A549 (cell line): ENCODE measurements at regions not wholly inside any gene's neighbourhood (a gene's known extent, or its start where the extent isn't known, plus 50 kb on each side); places are given as distances from the start of the nearest gene placed in this dataset.

Experiments used
- ATAC-seq, 2 experiments: fragments of 200-7000 bp in 1 of 2; fragments of >200 bp in 1 of 2; cut with Nextera tagmentation in 1 of 2; cut with Tn5 transposase in 1 of 2; 3 replicates each; pipeline versions ENCODE4 v1.8.0 to v1.9.1; 2018 to 2020; ENCODE audit warnings: mild to moderate bottlenecking in 1 of 2, moderate library complexity in 1 of 2
- CTCF ChIA-PET: fragments of 300-600 bp; sonication (Branson Sonifier 250); formaldehyde crosslinking; extraction: SDS; loops from one replicate; lab custom pipeline; 2021; ENCODE audit warnings: antibody characterized with exemption, inconsistent platforms; lab: Yijun Ruan, JAX
- POLR2A ChIA-PET: fragments of 350-600 bp; formaldehyde crosslinking; extraction: SDS; loops from one replicate; lab custom pipeline; 2021; ENCODE audit warnings: antibody characterized with exemption, inconsistent platforms; lab: Yijun Ruan, JAX
- DNase-seq, 2 experiments: peaks; one replicate each; pipeline versions ENCODE4 v3.0.0 to v3.0.0-alpha.2; 2011 to 2016; ENCODE audit warnings: low read depth in 1 of 2, low spot score in 1 of 2
- FAIRE-seq: peaks from 2 replicates; lab custom pipeline; 2011; peaks lifted over from hg19 to GRCh38; lab: Jason Lieb, UNC
- H3K27ac ChIP-seq, 2 experiments: fragments of >200 bp; sonication (Bioruptor Twin); formaldehyde crosslinking; 3 replicates each; pipeline ENCODE4 v1.5.1; 2016 to 2017
- H3K4me1 ChIP-seq: fragments of >200 bp; sonication (Bioruptor Twin); formaldehyde crosslinking; 3 replicates; pipeline ENCODE4 v1.6.1; 2016
- H3K4me2 ChIP-seq: fragments of >200 bp; sonication (Bioruptor Twin); formaldehyde crosslinking; 3 replicates; pipeline ENCODE4 v1.6.1; 2016
- H3K4me3 ChIP-seq: fragments of >200 bp; sonication (Bioruptor Twin); formaldehyde crosslinking; 3 replicates; pipeline ENCODE4 v1.5.1; 2016
- H3K9me3 ChIP-seq: fragments of >200 bp; sonication (Bioruptor Twin); formaldehyde crosslinking; 3 replicates; pipeline ENCODE4 v1.6.1; 2016
- BCL3 ChIP-seq: fragments of >200 bp; sonication (Bioruptor Twin); formaldehyde crosslinking; IDR thresholded peaks from 3 replicates; pipeline ENCODE4 v1.6.1; 2016
- BHLHE40 ChIP-seq: IDR thresholded peaks from 2 replicates; pipeline ENCODE4 v1.6.1; 2012; ENCODE audit warnings: low read depth, low read length, inconsistent platforms
- CBX2 ChIP-seq: fragments of 200-600 bp; sonication (generic); IDR thresholded peaks from 2 replicates; pipeline ENCODE4 v1.6.1; 2016; ENCODE audit warnings: low read depth, mild to moderate bottlenecking, borderline replicate concordance
- CBX8 ChIP-seq: fragments of 200-600 bp; sonication (generic); IDR thresholded peaks from 2 replicates; pipeline ENCODE4 v1.6.1; 2016
- CEBPB ChIP-seq, 2 experiments: fragments of >200 bp in 1 of 2; sonication (Bioruptor Twin) in 1 of 2; formaldehyde crosslinking in 1 of 2; IDR thresholded peaks; 2 replicates each; pipeline ENCODE4 v1.6.1; 2012 to 2016
- CHD2 ChIP-seq: fragments of 150-350 bp; IDR thresholded peaks from 2 replicates; pipeline ENCODE4 v1.6.1; 2014; ENCODE audit warnings: low read length; ENCODE audit not compliant: partially characterized antibody
- CHD4 ChIP-seq: fragments of 200-600 bp; sonication (generic); IDR thresholded peaks from 2 replicates; pipeline ENCODE4 v1.6.1; 2016; ENCODE audit warnings: antibody characterized with exemption, mild to moderate bottlenecking, borderline replicate concordance
- EHMT2 ChIP-seq: fragments of 200-600 bp; sonication (generic); IDR thresholded peaks from 2 replicates; pipeline ENCODE4 v1.6.1; 2016; ENCODE audit warnings: antibody characterized with exemption, low read depth, mild to moderate bottlenecking, moderate library complexity
- ELK1 ChIP-seq: fragments of 150-350 bp; IDR thresholded peaks from 2 replicates; pipeline ENCODE4 v1.6.1; 2014; ENCODE audit warnings: low read depth, mild to moderate bottlenecking, low read length
- EP300 ChIP-seq, 2 experiments: fragments of >200 bp; sonication (Bioruptor Twin); formaldehyde crosslinking; IDR thresholded peaks; 2 replicates in 1 of 2; 3 replicates in 1 of 2; pipeline ENCODE4 v1.6.1; 2016 to 2017
- FOSL2 ChIP-seq, 2 experiments: fragments of 450-650 bp in 1 of 2; fragments of >200 bp in 1 of 2; sonication (Bioruptor Twin) in 1 of 2; formaldehyde crosslinking; IDR thresholded peaks; 2 replicates each; pipeline versions ENCODE4 v1.5.0 to v1.6.1; 2016 to 2020; ENCODE audit warnings: mild to moderate bottlenecking in 1 of 2, moderate library complexity in 1 of 2
- HOXB5 ChIP-seq: fragments of 250-450 bp; sonication (Bioruptor Pico); IDR thresholded peaks from 2 replicates; pipeline ENCODE4 v1.5.0; 2020; ENCODE audit warnings: mild to moderate bottlenecking, moderate library complexity
- KDM1A ChIP-seq: fragments of 200-600 bp; sonication (generic); IDR thresholded peaks from 2 replicates; pipeline ENCODE4 v1.6.1; 2016; ENCODE audit warnings: low read depth, mild to moderate bottlenecking
- MYC ChIP-seq: IDR thresholded peaks from 2 replicates; pipeline ENCODE4 v1.6.1; 2012; ENCODE audit warnings: mild to moderate bottlenecking, inconsistent platforms, low read length, improper control_type of control experiment, borderline replicate concordance
- NPAS2 ChIP-seq: fragments of 250-450 bp; sonication (Bioruptor Pico); IDR thresholded peaks from 2 replicates; pipeline ENCODE4 v1.8.0; 2022; ENCODE audit warnings: mild to moderate bottlenecking, moderate library complexity, borderline replicate concordance
- NR3C1 ChIP-seq: fragments of >200 bp; sonication (Bioruptor Twin); formaldehyde crosslinking; IDR thresholded peaks from 3 replicates; pipeline ENCODE4 v1.6.1; 2017
- RARB ChIP-seq: fragments of 250-450 bp; sonication (Bioruptor Pico); IDR thresholded peaks from 2 replicates; pipeline ENCODE4 v1.8.0; 2021; ENCODE audit warnings: mild to moderate bottlenecking, moderate library complexity
- RNF2 ChIP-seq: fragments of 200-600 bp; sonication (generic); IDR thresholded peaks from 2 replicates; pipeline ENCODE4 v1.6.1; 2016; ENCODE audit warnings: low read depth, mild to moderate bottlenecking, antibody characterized with exemption, moderate library complexity, borderline replicate concordance
- SREBF2 ChIP-seq: fragments of 450-650 bp; IDR thresholded peaks from 2 replicates; pipeline ENCODE4 v1.6.1; 2014; ENCODE audit warnings: mild to moderate bottlenecking, moderate library complexity
- USF2 ChIP-seq: fragments of 450-650 bp; IDR thresholded peaks from 2 replicates; pipeline ENCODE4 v1.6.1; 2014; ENCODE audit warnings: antibody characterized with exemption
- WGBS: methylation state at CpG from one replicate; pipeline ENCODE4 v1.1.6; 2017; ENCODE audit errors: missing lambda C conversion rate; 5-methylcytosine and 5-hydroxymethylcytosine counted together
- TF ChIP-seq, protein P1 (sequence below): fragments of 200-600 bp; sonication (generic); IDR thresholded peaks from 2 replicates; pipeline ENCODE4 v1.6.1; 2016; ENCODE audit warnings: antibody characterized with exemption, mild to moderate bottlenecking, moderate library complexity

DNA sequence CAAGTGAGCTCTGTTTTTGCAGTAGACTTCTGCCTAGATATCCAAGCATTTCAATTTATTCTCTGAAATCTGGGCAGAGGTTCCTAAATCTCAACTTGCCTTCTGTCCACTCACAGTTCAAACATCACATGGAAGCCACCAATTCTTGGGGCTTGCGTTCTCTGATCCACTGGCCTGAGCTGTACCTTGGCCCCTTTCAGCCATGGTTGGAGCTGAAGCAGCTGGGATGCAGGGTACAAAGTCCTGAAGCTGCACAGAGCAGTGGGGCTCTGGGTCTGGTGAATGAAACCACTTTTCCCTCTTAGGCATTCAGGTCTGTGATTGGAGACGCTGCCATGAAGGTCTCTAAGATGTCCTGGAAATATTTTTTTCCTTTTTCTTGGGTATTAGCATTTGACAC is 137.6 kb upstream of the KDM5D start (continued):
- TF ChIP-seq ELK1 = no peak
- TF ChIP-seq RNF2 = no peak
- TF ChIP-seq CBX8 = no peak
- TF ChIP-seq EP300 (IDR thresholded peaks at IDR 0.05) = no peak

DNA sequence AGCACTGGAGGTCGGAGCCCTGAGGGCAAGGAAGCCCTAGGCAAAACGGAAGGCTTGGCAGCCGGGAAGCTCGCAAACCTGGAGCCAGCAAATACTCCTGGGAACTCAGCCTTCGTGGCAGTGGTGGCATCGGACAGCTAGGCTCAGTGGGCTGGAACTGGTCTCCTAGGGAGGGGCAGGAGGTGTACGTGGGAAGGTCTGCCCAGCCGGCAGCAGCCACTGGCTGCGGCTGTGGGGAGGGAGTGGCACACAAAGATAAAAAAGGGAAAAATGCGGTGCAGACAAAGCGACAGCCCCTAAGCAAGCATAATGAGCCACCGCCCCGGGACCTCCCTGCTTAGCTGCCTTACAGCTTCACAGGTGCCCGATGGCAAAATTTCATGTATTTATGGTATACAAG is 125.2 kb upstream of the KDM5D start:
- ATAC-seq = no peak
- ChIA-PET CTCF (no interaction called here), POLR2A (no interaction called here)
- Histone ChIP-seq H3K4me2 (0 out of 3 replicates have a peak overlapping the region, but pooled peaks have one; percentile 17), H3K4me3 (no peak overlapping the region), H3K4me1 (no peaks in the 10 kb centered on the region), H3K27ac (no peak overlapping the region), H3K9me3 (no peaks in the 10 kb centered on the region)
- no peak for FAIRE-seq
- DNase-seq = no peak
- TF ChIP-seq BHLHE40 (no peak), HOXB5 (CRISPR knock-in tag) (no peak), CBX2 (no peak), CHD4 (no peak), CHD2 (no peak), CEBPB (IDR thresholded peaks at IDR 0.05) (no peak), SREBF2 (no peak), NPAS2 (CRISPR knock-in tag) (no peak), MYC (no peak), KDM1A (no peak), RARB (CRISPR knock-in tag) (no peak), NR3C1 (no peak), EHMT2 (no peak), USF2 (no peak), CBX8 (no peak), FOSL2 (IDR thresholded peaks at IDR 0.05) (no peak), FOSL2 (CRISPR knock-in tag; IDR thresholded peaks at IDR 0.05) (no peak), BCL3 (no peak)
- TF ChIP-seq, protein P1, sequence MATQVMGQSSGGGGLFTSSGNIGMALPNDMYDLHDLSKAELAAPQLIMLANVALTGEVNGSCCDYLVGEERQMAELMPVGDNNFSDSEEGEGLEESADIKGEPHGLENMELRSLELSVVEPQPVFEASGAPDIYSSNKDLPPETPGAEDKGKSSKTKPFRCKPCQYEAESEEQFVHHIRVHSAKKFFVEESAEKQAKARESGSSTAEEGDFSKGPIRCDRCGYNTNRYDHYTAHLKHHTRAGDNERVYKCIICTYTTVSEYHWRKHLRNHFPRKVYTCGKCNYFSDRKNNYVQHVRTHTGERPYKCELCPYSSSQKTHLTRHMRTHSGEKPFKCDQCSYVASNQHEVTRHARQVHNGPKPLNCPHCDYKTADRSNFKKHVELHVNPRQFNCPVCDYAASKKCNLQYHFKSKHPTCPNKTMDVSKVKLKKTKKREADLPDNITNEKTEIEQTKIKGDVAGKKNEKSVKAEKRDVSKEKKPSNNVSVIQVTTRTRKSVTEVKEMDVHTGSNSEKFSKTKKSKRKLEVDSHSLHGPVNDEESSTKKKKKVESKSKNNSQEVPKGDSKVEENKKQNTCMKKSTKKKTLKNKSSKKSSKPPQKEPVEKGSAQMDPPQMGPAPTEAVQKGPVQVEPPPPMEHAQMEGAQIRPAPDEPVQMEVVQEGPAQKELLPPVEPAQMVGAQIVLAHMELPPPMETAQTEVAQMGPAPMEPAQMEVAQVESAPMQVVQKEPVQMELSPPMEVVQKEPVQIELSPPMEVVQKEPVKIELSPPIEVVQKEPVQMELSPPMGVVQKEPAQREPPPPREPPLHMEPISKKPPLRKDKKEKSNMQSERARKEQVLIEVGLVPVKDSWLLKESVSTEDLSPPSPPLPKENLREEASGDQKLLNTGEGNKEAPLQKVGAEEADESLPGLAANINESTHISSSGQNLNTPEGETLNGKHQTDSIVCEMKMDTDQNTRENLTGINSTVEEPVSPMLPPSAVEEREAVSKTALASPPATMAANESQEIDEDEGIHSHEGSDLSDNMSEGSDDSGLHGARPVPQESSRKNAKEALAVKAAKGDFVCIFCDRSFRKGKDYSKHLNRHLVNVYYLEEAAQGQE = no peak
- 31% methylated on average over 11 of the region's 14 CpGs for WGBS
